WERI-Rb-1 (cell line): ENCODE measurements at regions not wholly inside any gene's neighbourhood (a gene's known extent, or its start where the extent isn't known, plus 50 kb on each side); places are given as distances from the start of the nearest gene placed in this dataset.

ENCODE experiments used
- DNase-seq: peaks from one replicate; pipeline ENCODE4 v3.0.0-alpha.2; 2020
- H3K27ac ChIP-seq: fragments of 250-450 bp; sonication (Bioruptor Pico); 2 replicates; pipeline ENCODE4 v1.5.1; 2020; ENCODE audit warnings: mild to moderate bottlenecking, moderate library complexity
- H3K27me3 ChIP-seq: fragments of 250-450 bp; sonication (Bioruptor Pico); 2 replicates; pipeline ENCODE4 v1.5.1; 2021; ENCODE audit warnings: mild to moderate bottlenecking, low read depth, moderate library complexity; ENCODE audit not compliant: insufficient read depth, severe bottlenecking
- H3K36me3 ChIP-seq: fragments of 250-450 bp; sonication (Bioruptor Pico); 2 replicates; pipeline ENCODE4 v1.5.1; 2020; ENCODE audit warnings: mild to moderate bottlenecking, moderate library complexity
- H3K4me3 ChIP-seq: 2 replicates; pipeline ENCODE4 v1.5.1; 2011; ENCODE audit warnings: low read depth, mild to moderate bottlenecking, control low read depth, low read length
- H3K9me3 ChIP-seq: fragments of 250-450 bp; sonication (Bioruptor Pico); 2 replicates; pipeline ENCODE4 v1.5.1; 2021; ENCODE audit warnings: mild to moderate bottlenecking, moderate library complexity; ENCODE audit not compliant: severe bottlenecking
- TF ChIP-seq, protein P1 (sequence below): IDR thresholded peaks from 2 replicates; pipeline ENCODE4 v1.5.1; 2011; ENCODE audit warnings: low read depth, mild to moderate bottlenecking, control low read depth, inconsistent platforms, low read length

DNA sequence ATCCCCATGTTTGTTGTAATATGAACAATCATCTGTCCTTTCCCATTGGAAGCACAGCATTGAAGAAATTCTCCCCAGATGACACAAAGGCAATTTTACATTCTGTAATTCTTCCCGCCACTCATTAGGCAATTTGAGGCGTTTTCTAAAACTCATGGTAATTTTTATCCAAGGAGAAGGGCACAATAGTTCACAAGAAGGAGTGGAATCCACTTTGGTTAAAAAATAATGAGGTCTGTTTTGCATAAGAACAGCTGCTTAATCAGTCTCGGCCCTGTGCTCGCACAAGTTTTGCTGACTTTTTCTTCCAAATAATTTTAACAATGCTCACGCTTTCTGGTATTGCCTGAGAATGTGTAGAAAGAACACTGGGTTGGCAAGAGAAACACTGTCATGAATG, 94.0 kb downstream of the CAVIN4 start:
- H3K9me3 ChIP-seq: no peaks in the 10 kb centered on the region
- no peaks in the 10 kb centered on the region for H3K36me3 ChIP-seq
- no peaks in the 10 kb centered on the region for H3K27me3 ChIP-seq
- no peak overlapping the region for H3K4me3 ChIP-seq
- TF ChIP-seq, protein P1, sequence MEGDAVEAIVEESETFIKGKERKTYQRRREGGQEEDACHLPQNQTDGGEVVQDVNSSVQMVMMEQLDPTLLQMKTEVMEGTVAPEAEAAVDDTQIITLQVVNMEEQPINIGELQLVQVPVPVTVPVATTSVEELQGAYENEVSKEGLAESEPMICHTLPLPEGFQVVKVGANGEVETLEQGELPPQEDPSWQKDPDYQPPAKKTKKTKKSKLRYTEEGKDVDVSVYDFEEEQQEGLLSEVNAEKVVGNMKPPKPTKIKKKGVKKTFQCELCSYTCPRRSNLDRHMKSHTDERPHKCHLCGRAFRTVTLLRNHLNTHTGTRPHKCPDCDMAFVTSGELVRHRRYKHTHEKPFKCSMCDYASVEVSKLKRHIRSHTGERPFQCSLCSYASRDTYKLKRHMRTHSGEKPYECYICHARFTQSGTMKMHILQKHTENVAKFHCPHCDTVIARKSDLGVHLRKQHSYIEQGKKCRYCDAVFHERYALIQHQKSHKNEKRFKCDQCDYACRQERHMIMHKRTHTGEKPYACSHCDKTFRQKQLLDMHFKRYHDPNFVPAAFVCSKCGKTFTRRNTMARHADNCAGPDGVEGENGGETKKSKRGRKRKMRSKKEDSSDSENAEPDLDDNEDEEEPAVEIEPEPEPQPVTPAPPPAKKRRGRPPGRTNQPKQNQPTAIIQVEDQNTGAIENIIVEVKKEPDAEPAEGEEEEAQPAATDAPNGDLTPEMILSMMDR: no peak
- H3K27ac ChIP-seq: no peak overlapping the region
- no peak for DNase-seq

DNA sequence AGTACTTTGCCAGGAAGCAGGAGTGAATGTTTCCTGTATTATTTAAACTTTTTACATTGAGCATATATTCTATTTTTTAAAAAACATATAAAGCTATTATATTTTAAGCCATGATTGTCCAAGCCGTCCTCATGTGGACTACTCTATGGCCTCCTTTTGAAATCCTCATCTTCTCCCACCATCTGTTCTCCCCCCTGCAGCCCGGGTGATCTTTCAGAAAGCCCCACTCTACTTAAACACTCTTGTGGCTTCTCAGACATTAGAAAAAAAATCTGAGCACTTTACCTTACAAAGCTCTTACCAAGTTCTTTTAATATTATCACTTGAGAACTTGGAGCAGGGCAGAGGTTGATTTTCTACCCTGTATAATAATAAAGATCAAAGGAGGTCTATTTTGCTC, 95.4 kb downstream of the CAVIN4 start:
- peak overlapping the region; percentile 59 for H3K27ac ChIP-seq
- H3K9me3 ChIP-seq: no peaks in the 10 kb centered on the region
- peak; percentile 76 for DNase-seq
- TF ChIP-seq, protein P1: no peak
- H3K4me3 ChIP-seq: no peak overlapping the region
- H3K27me3 ChIP-seq: no peaks in the 10 kb centered on the region
- H3K36me3 ChIP-seq: no peaks in the 10 kb centered on the region

DNA sequence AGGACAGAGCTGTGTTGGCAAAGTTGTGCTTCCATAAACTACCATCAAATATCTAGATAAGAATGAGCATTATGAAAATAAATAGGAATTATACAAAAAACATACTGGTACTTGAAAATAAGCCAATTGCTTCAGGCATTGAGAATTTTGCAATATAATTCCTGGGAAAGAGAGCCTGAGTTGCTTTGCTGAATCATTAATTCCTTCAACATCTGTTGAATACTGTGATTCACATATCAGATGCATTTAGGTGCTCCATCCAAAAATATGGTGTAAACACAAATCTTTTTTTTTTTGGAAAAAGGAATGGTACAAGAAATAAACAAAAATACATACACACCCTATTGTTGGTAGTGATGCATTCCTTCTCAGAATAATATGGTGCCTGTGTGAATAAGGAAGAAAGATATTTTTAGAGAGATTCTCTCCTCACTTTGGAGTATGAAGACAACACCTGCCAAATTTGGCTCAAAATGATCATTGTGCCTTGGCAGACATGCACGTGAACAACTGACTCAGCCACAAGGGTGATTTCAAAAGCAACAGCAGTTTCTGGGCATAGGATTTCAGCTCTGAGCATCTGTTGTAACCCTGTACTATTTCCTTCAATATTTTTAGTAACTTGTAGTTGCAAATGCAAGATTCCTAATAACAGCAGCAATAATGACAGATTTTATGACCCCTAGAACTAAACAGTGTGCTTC, 96.7 kb downstream of the CAVIN4 start:
- TF ChIP-seq, protein P1: no peak
- Histone ChIP-seq H3K27me3 (no peaks in the 10 kb centered on the region), H3K36me3 (no peaks in the 10 kb centered on the region), H3K9me3 (no peaks in the 10 kb centered on the region), H3K4me3 (no peak overlapping the region), H3K27ac (no peak overlapping the region; the same call in 1 of the 2 replicates)
- no peak for DNase-seq

DNA sequence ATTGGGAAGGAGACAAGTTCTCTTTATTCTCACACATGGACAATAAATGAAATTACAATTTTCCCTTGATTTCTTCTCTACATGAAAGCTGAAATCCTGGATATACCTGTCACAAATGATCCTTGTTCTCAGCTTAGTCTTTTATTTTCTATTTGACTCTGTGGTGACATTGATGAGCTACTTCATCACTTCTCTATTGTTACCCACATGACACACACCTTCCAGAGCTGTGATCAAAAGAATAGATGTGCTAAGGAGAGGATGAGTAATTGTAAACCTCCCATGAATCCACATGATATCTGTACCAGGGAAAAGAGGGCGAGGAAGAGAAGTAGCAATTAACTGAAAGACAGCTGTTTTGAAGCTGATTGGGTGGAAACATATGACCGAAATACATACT, 102.0 kb downstream of the CAVIN4 start:
- no peak overlapping the region for H3K4me3 ChIP-seq
- no peaks in the 10 kb centered on the region for H3K27me3 ChIP-seq
- H3K27ac ChIP-seq: no peak overlapping the region
- DNase-seq: no peak
- TF ChIP-seq, protein P1: no peak
- H3K9me3 ChIP-seq: no peaks in the 10 kb centered on the region
- H3K36me3 ChIP-seq: no peaks in the 10 kb centered on the region

DNA sequence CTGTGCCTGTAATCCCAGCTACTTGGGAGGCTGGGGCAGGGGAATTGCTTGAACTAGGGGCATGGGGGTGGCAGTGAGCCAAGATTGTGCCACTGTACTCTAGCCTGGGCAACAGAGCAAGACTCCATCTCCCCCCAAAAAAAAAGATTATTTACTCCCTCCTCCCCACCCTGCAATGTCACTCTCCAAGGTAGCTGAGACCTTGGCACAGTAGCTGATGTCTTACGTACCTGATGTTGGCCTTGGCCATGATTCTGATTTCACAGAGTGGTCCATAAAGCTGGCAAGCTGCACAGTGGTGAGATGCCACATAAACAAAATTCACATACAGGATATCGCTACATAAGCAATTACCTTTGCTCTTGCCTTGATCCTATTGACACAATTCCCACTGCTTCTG, 108.5 kb downstream of the CAVIN4 start:
- TF ChIP-seq, protein P1: no peak
- no peaks in the 10 kb centered on the region for H3K27me3 ChIP-seq
- no peak overlapping the region for H3K27ac ChIP-seq
- H3K36me3 ChIP-seq: no peaks in the 10 kb centered on the region
- no peak overlapping the region for H3K4me3 ChIP-seq
- DNase-seq: no peak
- no peaks in the 10 kb centered on the region for H3K9me3 ChIP-seq

DNA sequence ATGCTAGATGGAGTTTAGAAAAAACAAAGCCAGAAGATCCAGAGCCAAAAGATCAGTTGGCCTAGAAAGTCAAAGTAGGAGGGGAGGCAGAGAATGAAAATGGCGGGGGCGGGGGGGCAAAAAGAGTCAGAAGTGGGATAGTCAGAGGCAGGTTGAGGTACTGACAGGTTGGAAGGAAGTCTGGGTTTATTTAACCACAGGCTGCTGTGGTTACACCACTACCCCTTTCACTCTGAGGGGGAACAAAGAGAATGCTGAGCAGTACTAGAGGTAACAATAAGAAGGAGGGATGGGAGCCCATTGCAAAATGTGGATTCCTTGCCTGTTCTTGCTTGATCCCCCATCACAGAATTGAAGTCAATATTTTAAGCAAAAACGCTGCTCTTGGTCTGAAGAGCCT, 111.8 kb downstream of the CAVIN4 start:
- Histone ChIP-seq H3K27me3 (no peaks in the 10 kb centered on the region), H3K9me3 (no peaks in the 10 kb centered on the region), H3K36me3 (no peaks in the 10 kb centered on the region), H3K4me3 (no peak overlapping the region), H3K27ac (no peak overlapping the region)
- TF ChIP-seq, protein P1: no peak
- no peak for DNase-seq
